Heart right ventricle (tissue), 16 donors: ENCODE measurements at regions not wholly inside any gene's neighbourhood (a gene's known extent, or its start where the extent isn't known, plus 50 kb on each side); places are given as distances from the start of the nearest gene placed in this dataset.

Experiments used
- ATAC-seq, 8 donors: fragments of 200-7000 bp; cut with Tn5 transposase; one replicate each; pipeline ENCODE4 v1.9.1; 2020; ENCODE audit warnings: mild to moderate bottlenecking in 8 of 8, moderate library complexity in 8 of 8, moderate number of reproducible peaks in 1 of 8
- DNase-seq, 2 donors: peaks; one replicate each; pipeline ENCODE4 v3.0.0-alpha.2; 2020
- H3K27ac ChIP-seq, 10 donors: fragments of 200-600 bp; sonication (generic) in 2 of 10; one replicate each; pipeline versions ENCODE4 v1.5.0 to v1.8.0; 2020 to 2022; ENCODE audit warnings: mild to moderate bottlenecking in 3 of 10
- H3K27me3 ChIP-seq, 7 donors: fragments of 200-600 bp; one replicate each; pipeline ENCODE4 v1.8.0; 2021 to 2022; ENCODE audit warnings: mild to moderate bottlenecking in 2 of 7
- H3K36me3 ChIP-seq, 9 donors: fragments of 200-600 bp; sonication (generic) in 1 of 9; one replicate each; pipeline versions ENCODE4 v1.5.0 to v1.8.0; 2020 to 2022; ENCODE audit warnings: mild to moderate bottlenecking in 2 of 9
- H3K4me1 ChIP-seq, 9 donors: fragments of 200-600 bp; sonication (generic) in 1 of 9; one replicate each; pipeline versions ENCODE4 v1.5.0 to v1.8.0; 2020 to 2022; ENCODE audit warnings: mild to moderate bottlenecking in 4 of 9
- H3K4me3 ChIP-seq, 10 donors: fragments of 200-600 bp; sonication (generic) in 2 of 10; one replicate each; pipeline versions ENCODE4 v1.5.0 to v1.8.0; 2020 to 2022; ENCODE audit warnings: mild to moderate bottlenecking in 7 of 10, moderate library complexity in 2 of 10
- H3K9me3 ChIP-seq, 11 donors: fragments of 200-600 bp in 10 of 11; sonication (generic) in 2 of 11; one replicate each; pipeline versions ENCODE4 v1.5.0 to v1.8.0; 2013 to 2022; ENCODE audit warnings: mild to moderate bottlenecking in 2 of 11, control low read depth in 1 of 11, moderate library complexity in 1 of 11
- CTCF ChIP-seq, 9 donors: fragments of 200-600 bp; sonication (generic) in 2 of 9; IDR thresholded peaks; one replicate each; pipeline versions ENCODE4 v1.5.0 to v1.8.0; 2021 to 2022; ENCODE audit warnings: antibody characterized with exemption in 9 of 9, mild to moderate bottlenecking in 5 of 9, moderate library complexity in 1 of 9
- WGBS, 2 donors: extraction: QIAGEN DNeasy Blood & Tissue Kit; methylation state at CpG; one replicate each; pipeline ENCODE4 v1.1.7; 2013; ENCODE audit warnings: inconsistent platforms in 1 of 2; 5-methylcytosine and 5-hydroxymethylcytosine counted together
- intact Hi-C, 10 donors: fragments of 100-400 bp; cut with DNase I; formaldehyde crosslinking; loops; one replicate each; pipeline versions ENCODE4 v1.11.1 to v1.14.2; 2022
- donor health status: Arrhythmogenic right ventricular cardiomyopathy.
- donor health status: ischemic (EF 13 %, LVEDD 7.1; RV severe dilation, severe dysfunction).
- donor health status: healthy with polysubstance abuse.
- donor health status: DM: no; HTN: yes; CAD: no.
- donor health status: DM: no; HTN: no; CAD: no.
- donor health status: ischemic (EF 25% LVEDD 6.9; RV normal size, moderate dysfunction).
- donor health status: ischemic (EF 25% LVEDD 5.7; RV mildly dilated, moderate dysfunction).
- donor health status: healthy.
- donor health status: DM: yes; HTN: yes; CAD: no.
- donor health status: Ischemic cardiomyopathy.
- donor health status: ischemic (EF 35%, LVEDD 5.7; RV mildly dilated, moderate dysfunction).
- donor health status: nonischemic (EF 11% LVEDD 7.7; RV severe dilation, severe dysfunction).
- donor health status: DM: yes; HTN: yes; CAD: no.
- donor health status: PGD.
- donor health status: ischemic (EF 29% LVEDD 5.4; RV normal size, mild dysfunction).
- donor health status: nonischemic (EF 23%, LVEDD 6.1; RV moderate dilation, normal function).

GRCh38 chr13:78306519-78307206 is 296.7 kb downstream of the POU4F1 start:
- 72 to 82% methylated on average over 3 of the region's 3 CpGs for WGBS, 2 donors
- TF ChIP-seq CTCF (IDR thresholded peaks at IDR 0.05), result no peak
- ATAC-seq, result no peak
- intact Hi-C loops, result no loop called here
- DNase-seq, result no peak
- Histone ChIP-seq H3K9me3 (no peaks in the 10 kb centered on the region), H3K27ac (no peak overlapping the region), H3K4me1 (no peaks in the 10 kb centered on the region), H3K36me3 (no peaks in the 10 kb centered on the region), H3K4me3 (no peak overlapping the region), H3K27me3 (peaks cover 0 to 3% (median 0%) of the 10 kb centered on the region in 7 donors)

- no peak for ATAC-seq
- H3K4me3 ChIP-seq, result no peak overlapping the region
- H3K27ac ChIP-seq, result no peak overlapping the region
- 57 to 75% methylated on average over 3 of the region's 3 CpGs for WGBS, 2 donors
- no peaks in the 10 kb centered on the region for H3K9me3 ChIP-seq
- peaks cover 0 to 3% (median 0%) of the 10 kb centered on the region in 7 donors for H3K27me3 ChIP-seq
- H3K36me3 ChIP-seq, result no peaks in the 10 kb centered on the region
- DNase-seq, result no peak
- no peaks in the 10 kb centered on the region for H3K4me1 ChIP-seq
- TF ChIP-seq CTCF (IDR thresholded peaks at IDR 0.05), result no peak
- intact Hi-C loops, result no loop called here
Measured at GRCh38 chr13:78305171-78305570, 298.2 kb downstream of the POU4F1 start.

GRCh38 chr13:78299832-78300623 is 303.3 kb downstream of the POU4F1 start:
- no peak for DNase-seq
- intact Hi-C loops, result loop anchor here in 1 of 10 donors (5.0 kb wide), 1 partner anchor 583 kb away; no protein-coding TSS in a partner anchor
- Histone ChIP-seq H3K36me3 (no peaks in the 10 kb centered on the region), H3K4me1 (no peaks in the 10 kb centered on the region), H3K4me3 (no peak overlapping the region), H3K27me3 (no peaks in the 10 kb centered on the region), H3K9me3 (no peaks in the 10 kb centered on the region), H3K27ac (no peak overlapping the region)
- ATAC-seq, result no peak
- no peak for TF ChIP-seq CTCF (IDR thresholded peaks at IDR 0.05)

GRCh38 chr13:78298657-78299056 is 304.7 kb downstream of the POU4F1 start:
- intact Hi-C loops, result no loop called here
- no peaks in the 10 kb centered on the region for H3K36me3 ChIP-seq
- no peak for TF ChIP-seq CTCF (IDR thresholded peaks at IDR 0.05)
- H3K27me3 ChIP-seq, result no peaks in the 10 kb centered on the region
- no peak overlapping the region for H3K4me3 ChIP-seq
- no peaks in the 10 kb centered on the region for H3K4me1 ChIP-seq
- H3K27ac ChIP-seq, result no peak overlapping the region
- ATAC-seq (no peak), DNase-seq (no peak)
- whole genome bisulfite sequencing, 2 donors, result 52 to 56% methylated on average over 1 of the region's 1 CpG
- H3K9me3 ChIP-seq, result no peaks in the 10 kb centered on the region
